ENCODE measurements at regions not wholly inside any gene's neighbourhood (a gene's known extent, or its start where the extent isn't known, plus 50 kb on each side); places are given as distances from the start of the nearest gene placed in this dataset.

DNA sequence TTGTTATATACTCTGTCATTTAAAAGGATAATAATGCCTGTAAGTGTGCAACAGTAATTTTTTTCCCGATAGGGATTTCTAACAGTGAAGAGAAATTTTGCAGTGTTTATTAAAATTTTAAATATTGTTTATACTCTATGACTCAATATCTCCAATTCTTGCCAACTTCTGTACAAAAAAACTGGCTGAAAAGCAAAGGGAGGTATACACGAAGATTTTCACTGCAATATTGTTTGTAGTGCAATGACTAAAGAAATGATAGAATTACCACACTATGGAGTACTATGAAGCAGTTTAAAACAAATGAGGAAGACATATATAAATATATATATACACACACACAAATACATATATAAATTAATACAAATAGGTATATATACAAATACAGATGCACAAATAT lies 187.9 kb upstream of the IL15 start:
- no peaks in the 10 kb centered on the region for H3K9me3 ChIP-seq (replicated peaks in 1 of 11)
- H3K4me2 ChIP-seq, result no peak overlapping the region
- peaks cover 0 to 6% (median 0%) of the 10 kb centered on the region in 10 experiments; a peak in 4 of 20 replicates for H3K4me1 ChIP-seq
- no peaks in the 10 kb centered on the region for H3K27me3 ChIP-seq
- no peak overlapping the region for H3K9ac ChIP-seq
- H3K36me3 ChIP-seq, result no peaks in the 10 kb centered on the region
- TF ChIP-seq Cebpa-rat (IDR thresholded peaks at IDR 0.05), result no peak
- no peak overlapping the region for H3K4me3 ChIP-seq
- H4K20me1 ChIP-seq, result no peaks in the 10 kb centered on the region
- no peak overlapping the region for H3K27ac ChIP-seq

DNA sequence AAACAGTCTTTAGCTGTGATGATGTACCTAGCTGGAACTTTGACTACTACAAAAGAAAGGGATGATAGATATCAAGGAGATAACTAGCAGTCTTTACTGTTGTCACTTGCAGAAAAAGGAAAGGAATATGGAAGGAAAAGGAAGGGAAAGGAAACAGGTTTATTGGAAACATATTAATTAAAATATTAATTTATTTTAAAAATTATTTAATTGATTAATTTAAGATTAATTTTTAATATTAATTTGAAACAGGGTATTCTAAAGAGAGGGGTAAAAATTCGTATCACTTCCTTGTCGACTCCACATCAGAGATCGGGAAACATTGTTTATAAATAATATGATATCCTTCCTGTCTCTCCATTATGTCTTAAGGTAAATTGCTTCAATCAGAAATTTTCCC lies 186.5 kb upstream of the IL15 start:
- Histone ChIP-seq H4K20me1 (no peaks in the 10 kb centered on the region), H3K9ac (no peak overlapping the region), H3K27me3 (no peaks in the 10 kb centered on the region), H3K27ac (no peak overlapping the region), H3K36me3 (no peaks in the 10 kb centered on the region), H3K4me2 (no peak overlapping the region), H3K4me1 (no peaks in the 10 kb centered on the region), H3K4me3 (no peak overlapping the region), H3K9me3 (replicated peaks in 1 of 11) (no peaks in the 10 kb centered on the region)
- TF ChIP-seq Cebpa-rat (IDR thresholded peaks at IDR 0.05), result no peak

DNA sequence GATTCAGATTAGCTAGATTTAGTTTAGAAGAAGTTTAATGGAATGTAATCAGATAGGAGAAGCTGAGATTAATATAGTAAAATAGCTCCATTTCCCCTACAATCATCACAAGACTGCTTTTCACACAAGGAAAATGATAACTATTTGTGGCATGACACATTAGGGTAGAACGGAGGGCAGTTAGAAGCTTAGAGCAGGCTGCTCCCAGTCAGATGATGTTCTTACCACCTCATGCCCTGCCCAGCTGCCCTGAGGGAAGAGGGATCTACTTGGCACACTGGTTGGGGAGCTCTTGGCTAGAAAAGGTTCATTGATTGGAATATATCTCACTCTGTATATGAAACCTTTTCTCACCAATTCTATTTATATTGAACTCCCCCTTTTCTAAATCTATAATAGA lies 180.7 kb upstream of the IL15 start:
- no peaks in the 10 kb centered on the region for H3K27me3 ChIP-seq
- no peak overlapping the region for H3K4me2 ChIP-seq
- no peak overlapping the region for H3K4me3 ChIP-seq
- TF ChIP-seq Cebpa-rat (IDR thresholded peaks at IDR 0.05), result no peak
- no peak overlapping the region for H3K9ac ChIP-seq
- peaks cover 0 to 16% (median 0%) of the 10 kb centered on the region in 10 experiments; a peak in 6 of 20 replicates for H3K4me1 ChIP-seq
- no peaks in the 10 kb centered on the region for H4K20me1 ChIP-seq
- H3K36me3 ChIP-seq, result no peaks in the 10 kb centered on the region
- no peaks in the 10 kb centered on the region for H3K9me3 ChIP-seq (replicated peaks in 1 of 11)
- no peak overlapping the region for H3K27ac ChIP-seq

DNA sequence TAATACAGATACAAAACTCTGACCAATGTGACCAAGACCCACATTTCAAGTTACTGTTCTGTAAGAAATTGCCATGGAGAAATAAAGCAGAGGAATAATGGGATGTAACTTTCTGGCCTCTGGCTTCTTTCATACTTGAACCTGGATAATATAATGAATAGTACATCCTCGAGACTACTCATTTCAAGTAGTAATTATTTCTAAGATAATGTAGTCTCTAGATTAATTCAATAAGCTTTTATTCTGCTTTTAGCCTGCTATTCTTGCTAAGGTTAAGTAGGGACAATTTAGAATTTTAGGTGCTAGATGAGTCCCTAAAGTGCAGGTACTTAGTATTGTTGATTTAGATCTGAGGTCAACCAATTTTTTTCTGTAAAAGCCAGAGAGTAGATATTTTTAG lies 178.7 kb upstream of the IL15 start:
- no peaks in the 10 kb centered on the region for H4K20me1 ChIP-seq
- no peaks in the 10 kb centered on the region for H3K9me3 ChIP-seq (replicated peaks in 1 of 11)
- peaks cover 0 to 16% (median 0%) of the 10 kb centered on the region in 10 experiments; a peak in 6 of 20 replicates for H3K4me1 ChIP-seq
- H3K27ac ChIP-seq, result no peak overlapping the region
- no peak overlapping the region for H3K9ac ChIP-seq
- H3K36me3 ChIP-seq, result no peaks in the 10 kb centered on the region
- TF ChIP-seq Cebpa-rat (IDR thresholded peaks at IDR 0.05), result no peak
- no peak overlapping the region for H3K4me3 ChIP-seq
- no peaks in the 10 kb centered on the region for H3K27me3 ChIP-seq
- peak overlapping the region in 1 of 11 experiments; percentile 59; a peak in 1 of 22 replicates for H3K4me2 ChIP-seq

DNA sequence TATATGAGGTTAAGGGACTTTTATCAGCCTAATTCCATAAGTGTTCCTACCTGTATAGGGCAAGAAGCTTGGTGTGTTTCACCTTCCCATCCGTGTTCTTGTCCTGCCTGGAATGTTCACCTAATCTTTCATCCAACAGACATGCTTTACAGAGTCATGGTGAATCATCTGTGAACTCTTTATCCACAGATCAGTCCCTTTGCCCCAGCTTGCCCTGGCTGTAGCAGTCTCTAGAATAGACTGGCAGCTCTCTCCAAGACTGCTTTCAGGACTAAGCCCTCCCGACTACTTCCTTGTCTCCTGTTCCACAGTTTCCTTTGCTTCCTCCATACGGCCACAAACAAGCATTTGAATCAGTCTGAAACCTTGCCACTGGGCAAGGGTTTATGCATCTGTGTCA lies 177.9 kb upstream of the IL15 start:
- Histone ChIP-seq H3K27ac (no peak overlapping the region), H3K36me3 (no peaks in the 10 kb centered on the region), H3K27me3 (no peaks in the 10 kb centered on the region)

DNA sequence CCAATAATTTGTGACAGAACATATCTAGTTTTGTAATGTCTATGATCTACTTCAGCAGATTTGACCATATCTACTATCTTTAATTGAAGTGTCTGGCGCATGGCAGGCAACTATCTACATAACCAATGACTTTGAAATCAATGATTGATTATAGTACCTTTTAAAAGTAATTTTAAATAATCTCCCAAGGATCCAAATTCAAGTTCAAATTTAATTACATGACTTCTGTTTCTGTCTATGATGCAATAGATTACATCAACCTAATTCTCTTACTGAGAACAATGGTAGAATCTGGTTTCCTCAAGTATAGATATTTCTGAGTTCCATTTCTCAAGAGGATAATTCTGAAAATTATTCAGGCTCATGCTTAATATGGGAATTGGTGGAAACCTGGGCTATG lies 177.4 kb upstream of the IL15 start:
- Histone ChIP-seq H3K27me3 (no peaks in the 10 kb centered on the region), H3K36me3 (no peaks in the 10 kb centered on the region), H3K9me3 (replicated peaks in 1 of 11) (no peaks in the 10 kb centered on the region), H3K4me3 (no peak overlapping the region), H4K20me1 (no peaks in the 10 kb centered on the region), H3K4me2 (peak overlapping the region in 3 of 11 experiments; percentile 35 to 59 (median 53); a peak in 3 of 22 replicates), H3K27ac (no peak overlapping the region), H3K4me1 (peaks cover 0 to 16% (median 0%) of the 10 kb centered on the region in 10 experiments; a peak in 6 of 20 replicates), H3K9ac (no peak overlapping the region)
- TF ChIP-seq Cebpa-rat (IDR thresholded peaks at IDR 0.05), result peak in 1 of 11 experiments; percentile 13; a peak in 1 of 22 replicates

More for the DNA sequence above, 177.9 kb upstream of the IL15 start:
- peaks cover 0 to 16% (median 0%) of the 10 kb centered on the region in 10 experiments; a peak in 6 of 20 replicates for H3K4me1 ChIP-seq
- H4K20me1 ChIP-seq, result no peaks in the 10 kb centered on the region
- TF ChIP-seq Cebpa-rat (IDR thresholded peaks at IDR 0.05), result no peak
- H3K4me2 ChIP-seq, result peak overlapping the region in 4 of 11 experiments; percentile 33 to 59 (median 44); a peak in 5 of 22 replicates
- no peak overlapping the region for H3K4me3 ChIP-seq
- no peaks in the 10 kb centered on the region for H3K9me3 ChIP-seq (replicated peaks in 1 of 11)
- H3K9ac ChIP-seq, result no peak overlapping the region

DNA sequence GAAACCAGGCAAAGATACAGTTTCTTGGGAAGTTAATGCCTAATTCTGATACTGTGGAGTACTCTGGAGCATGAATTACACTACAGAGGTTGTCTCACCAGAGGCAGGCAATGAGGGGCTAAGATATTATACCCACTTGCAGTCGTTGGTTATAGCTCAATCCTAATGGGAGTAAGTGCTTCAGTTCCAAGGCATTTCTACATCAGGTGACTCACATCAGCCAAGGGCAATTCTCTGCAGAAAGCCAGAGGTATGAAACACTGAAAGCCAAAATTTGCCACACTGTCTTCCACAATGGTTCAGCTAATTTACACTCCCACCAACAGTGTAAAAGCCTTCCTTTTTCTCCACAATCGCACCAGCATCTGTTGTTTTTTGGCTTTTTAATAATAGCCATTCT lies 174.0 kb upstream of the IL15 start:
- Histone ChIP-seq H3K4me2 (no peak overlapping the region), H3K27me3 (no peaks in the 10 kb centered on the region)
- no peak for TF ChIP-seq Cebpa-rat (IDR thresholded peaks at IDR 0.05)

DNA sequence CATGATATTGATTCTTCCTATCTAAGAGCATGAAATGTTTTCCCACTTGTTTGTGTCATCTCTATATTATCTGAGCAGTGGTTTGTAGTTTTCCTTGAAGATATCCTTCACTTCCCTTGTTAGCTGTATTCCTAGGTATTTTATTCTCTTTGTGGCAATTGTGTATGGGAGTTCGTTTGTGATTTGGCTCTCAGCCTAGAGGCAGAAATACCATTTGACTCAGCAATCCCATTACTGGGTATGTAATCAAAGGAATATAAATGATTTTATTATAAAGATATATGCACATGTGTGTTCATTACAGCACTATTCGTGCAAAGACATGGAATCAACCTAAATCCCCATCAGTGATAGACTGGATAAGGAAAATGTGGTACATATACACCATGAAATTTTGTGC lies 172.7 kb upstream of the IL15 start:
- H3K9me3 ChIP-seq (replicated peaks in 1 of 11), result no peaks in the 10 kb centered on the region
- H3K9ac ChIP-seq, result no peak overlapping the region
- H3K36me3 ChIP-seq, result no peaks in the 10 kb centered on the region
- no peak overlapping the region for H3K4me2 ChIP-seq
- no peaks in the 10 kb centered on the region for H3K27me3 ChIP-seq
- no peak for TF ChIP-seq Cebpa-rat (IDR thresholded peaks at IDR 0.05)
- no peaks in the 10 kb centered on the region for H4K20me1 ChIP-seq
- H3K4me1 ChIP-seq, result peaks cover 0 to 7% (median 0%) of the 10 kb centered on the region in 10 experiments; a peak in 5 of 20 replicates
- no peak overlapping the region for H3K4me3 ChIP-seq
- no peak overlapping the region for H3K27ac ChIP-seq

More for the DNA sequence above, 174.0 kb upstream of the IL15 start:
- H3K4me1 ChIP-seq, result peaks cover 0 to 16% (median 0%) of the 10 kb centered on the region in 10 experiments; a peak in 6 of 20 replicates
- no peaks in the 10 kb centered on the region for H3K9me3 ChIP-seq (replicated peaks in 1 of 11)
- H3K36me3 ChIP-seq, result no peaks in the 10 kb centered on the region
- no peak overlapping the region for H3K4me3 ChIP-seq
- no peaks in the 10 kb centered on the region for H4K20me1 ChIP-seq
- H3K9ac ChIP-seq, result no peak overlapping the region
- H3K27ac ChIP-seq, result no peak overlapping the region

DNA sequence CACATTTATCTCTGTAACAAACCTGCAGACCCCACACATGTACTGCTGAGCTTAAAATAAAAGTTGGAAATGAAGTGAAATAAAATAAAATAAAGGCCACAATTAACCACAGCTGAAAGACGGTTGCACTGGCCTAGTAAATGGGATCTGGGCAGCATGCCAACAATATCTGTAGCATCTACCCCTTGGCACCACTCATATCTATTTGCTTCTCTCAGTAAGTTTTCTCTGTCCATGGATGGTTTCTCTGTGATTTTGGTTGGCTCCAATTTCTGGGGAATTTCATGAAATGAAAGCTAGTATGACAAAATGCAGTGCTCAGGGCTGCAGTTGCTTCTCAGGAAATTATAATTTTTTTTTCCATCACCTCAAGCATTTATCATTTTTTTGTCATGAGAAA lies 172.0 kb upstream of the IL15 start:
- TF ChIP-seq Cebpa-rat (IDR thresholded peaks at IDR 0.05), result no peak
- H4K20me1 ChIP-seq, result no peaks in the 10 kb centered on the region
- no peaks in the 10 kb centered on the region for H3K36me3 ChIP-seq
- no peak overlapping the region for H3K4me3 ChIP-seq
- no peak overlapping the region for H3K4me2 ChIP-seq
- no peak overlapping the region for H3K9ac ChIP-seq
- H3K27ac ChIP-seq, result no peak overlapping the region
- H3K9me3 ChIP-seq (replicated peaks in 1 of 11), result no peaks in the 10 kb centered on the region
- no peaks in the 10 kb centered on the region for H3K27me3 ChIP-seq
- no peaks in the 10 kb centered on the region for H3K4me1 ChIP-seq

DNA sequence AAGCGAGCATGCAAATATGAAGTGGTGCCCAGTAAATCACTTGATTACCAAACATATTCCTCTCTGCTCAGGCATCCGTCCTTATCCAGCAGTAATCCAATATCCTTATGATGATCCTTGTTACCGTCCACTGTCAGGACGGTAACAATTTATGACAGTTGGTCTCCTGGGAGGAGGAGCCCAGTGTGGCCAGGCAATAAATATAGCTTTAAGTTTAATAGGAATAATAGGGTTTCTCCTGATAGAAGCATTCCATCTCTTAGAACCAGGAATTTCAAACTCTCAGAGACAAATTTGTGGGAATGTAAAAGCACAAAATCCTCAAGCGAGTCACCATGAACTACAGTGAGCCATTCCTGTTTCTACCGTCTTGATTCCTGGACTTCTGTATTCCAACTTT lies 171.2 kb upstream of the IL15 start:
- no peak overlapping the region for H3K4me3 ChIP-seq
- no peak for TF ChIP-seq Cebpa-rat (IDR thresholded peaks at IDR 0.05)
- no peaks in the 10 kb centered on the region for H4K20me1 ChIP-seq
- H3K9me3 ChIP-seq (replicated peaks in 1 of 11), result no peaks in the 10 kb centered on the region
- no peak overlapping the region for H3K9ac ChIP-seq
- no peak overlapping the region for H3K27ac ChIP-seq
- H3K4me2 ChIP-seq, result no peak overlapping the region
- H3K27me3 ChIP-seq, result no peaks in the 10 kb centered on the region
- H3K4me1 ChIP-seq, result no peaks in the 10 kb centered on the region
- no peaks in the 10 kb centered on the region for H3K36me3 ChIP-seq
